Endothelial cell of umbilical vein (primary cell): ENCODE measurements at regions not wholly inside any gene's neighbourhood (a gene's known extent, or its start where the extent isn't known, plus 50 kb on each side); places are given as distances from the start of the nearest gene placed in this dataset.

ENCODE experiments used
- BruUV-seq: library from RNA; stranded (reverse); fragments of 400-500 nt; replicated peaks from 2 replicates; lab custom pipeline; 2021; lab: Mats Ljungman, UMichigan
- CTCF ChIA-PET: fragments of 300-600, 350-600 bp; sonication (Branson Sonifier 250); formaldehyde crosslinking; loops from one replicate; lab custom pipeline; 2021; ENCODE audit warnings: antibody characterized with exemption, inconsistent platforms; lab: Charles Lee
- POLR2A ChIA-PET: fragments of 300-600, 350-600 bp; sonication (Branson Sonifier 250); formaldehyde crosslinking; loops from one replicate; lab custom pipeline; 2021; ENCODE audit warnings: antibody characterized with exemption, inconsistent platforms; lab: Charles Lee
- DNase-seq: peaks from one replicate; pipeline ENCODE4 v3.0.0-alpha.2; 2011; ENCODE audit warnings: low read depth, low spot score
- FAIRE-seq: peaks from 2 replicates; lab custom pipeline; 2011; peaks lifted over from hg19 to GRCh38; lab: Jason Lieb, UNC
- H2AFZ ChIP-seq: 2 replicates; pipeline ENCODE4 v1.6.0; 2012; ENCODE audit warnings: low read depth, low read length, control low read depth, inconsistent platforms
- H3K27ac ChIP-seq: 2 replicates; pipeline ENCODE4 v1.5.1; 2011; ENCODE audit warnings: low read depth, mild to moderate bottlenecking, control low read depth, low read length, moderate library complexity; ENCODE audit not compliant: insufficient read depth
- H3K27me3 ChIP-seq, 2 experiments: 2 replicates each; pipeline versions ENCODE4 v1.6.0 to v1.6.1; 2011; ENCODE audit warnings: low read length in 2 of 2, mixed read lengths in 1 of 2; ENCODE audit not compliant: control insufficient read depth in 2 of 2, insufficient read depth in 2 of 2
- H3K36me3 ChIP-seq, 2 experiments: 2 replicates in 1 of 2; 3 replicates in 1 of 2; pipeline ENCODE4 v1.5.1; 2011; ENCODE audit warnings: low read length in 2 of 2, mild to moderate bottlenecking in 1 of 2, moderate library complexity in 1 of 2; ENCODE audit not compliant: control insufficient read depth in 2 of 2, insufficient read depth in 2 of 2; ENCODE audit errors: extremely low read depth in 1 of 2
- H3K4me1 ChIP-seq: 3 replicates; pipeline ENCODE4 v1.5.1; 2011; ENCODE audit warnings: mild to moderate bottlenecking, low read length; ENCODE audit not compliant: control insufficient read depth, insufficient read depth; ENCODE audit errors: extremely low read depth
- H3K4me2 ChIP-seq: 2 replicates; pipeline ENCODE4 v1.6.1; 2011; ENCODE audit warnings: low read length, control low read depth, mixed read lengths; ENCODE audit not compliant: insufficient read depth
- H3K4me3 ChIP-seq, 3 experiments: fragments of 200-600 bp in 1 of 3; sonication (generic), shearing (Covaris generic) in 1 of 3; replicated peaks in 1 of 3; 2 replicates each; pipeline ENCODE4 v1.5.1; 2011 to 2016; ENCODE audit warnings: control low read depth in 3 of 3, low read length in 3 of 3, mild to moderate bottlenecking in 2 of 3, inconsistent platforms in 1 of 3, low read depth in 1 of 3, moderate library complexity in 1 of 3; ENCODE audit not compliant: insufficient read depth in 1 of 3
- H3K79me2 ChIP-seq: 2 replicates; pipeline ENCODE4 v1.6.0; 2012; ENCODE audit warnings: low read length, inconsistent platforms; ENCODE audit not compliant: control insufficient read depth, insufficient read depth
- H3K9ac ChIP-seq: replicated peaks from 2 replicates; pipeline ENCODE3; 2011; ENCODE audit warnings: low read length, control low read depth; ENCODE audit not compliant: insufficient read depth; ENCODE audit errors: extremely low read depth
- H3K9me1 ChIP-seq: replicated peaks from 3 replicates; pipeline ENCODE4 v1.6.0; 2011; ENCODE audit warnings: mild to moderate bottlenecking, low read length; ENCODE audit not compliant: control insufficient read depth, insufficient read depth; ENCODE audit errors: extremely low read depth
- H3K9me3 ChIP-seq: replicated peaks from 2 replicates; pipeline ENCODE4 v1.5.1; 2012; ENCODE audit warnings: low read length, inconsistent platforms; ENCODE audit not compliant: control insufficient read depth, insufficient read depth
- H4K20me1 ChIP-seq: replicated peaks from 2 replicates; pipeline ENCODE3; 2011; ENCODE audit warnings: mild to moderate bottlenecking, low read length; ENCODE audit not compliant: control insufficient read depth, insufficient read depth; ENCODE audit errors: extremely low read depth
- FOS ChIP-seq: IDR thresholded peaks from 2 replicates; pipeline ENCODE4 v1.6.1; 2011; ENCODE audit warnings: mild to moderate bottlenecking, low read length, moderate library complexity, borderline replicate concordance; ENCODE audit not compliant: insufficient read depth
- GATA2 ChIP-seq: IDR thresholded peaks from 2 replicates; pipeline ENCODE4 v1.7.0; 2011; ENCODE audit warnings: low read depth, mild to moderate bottlenecking, moderate library complexity, mixed read lengths, low read length; ENCODE audit not compliant: insufficient read length, insufficient read depth
- JUN ChIP-seq: IDR thresholded peaks from 2 replicates; pipeline ENCODE4 v1.6.1; 2011; ENCODE audit warnings: borderline replicate concordance, low read depth; ENCODE audit not compliant: insufficient read length, insufficient read depth
- POLR2A ChIP-seq: IDR thresholded peaks from 2 replicates; pipeline ENCODE4 v1.6.1; 2012; ENCODE audit warnings: low read depth, mild to moderate bottlenecking, control low read depth, low read length
- POLR2AphosphoS5 ChIP-seq: IDR thresholded peaks from 2 replicates; pipeline ENCODE4 v1.6.1; 2012; ENCODE audit warnings: low read depth, mild to moderate bottlenecking, control low read depth, low read length, moderate library complexity; ENCODE audit not compliant: insufficient read depth
- dilution Hi-C: fragments of 300-500 bp; cut with MboI; formaldehyde crosslinking; loops from one replicate; pipeline ENCODE4 v1.15.0; 2019; ENCODE audit warnings: low sequenced_read_pairs; ENCODE audit not compliant: extremely low pct_ligation_motif_present
- intact Hi-C: fragments of 100-400 bp; cut with micrococcal nuclease; formaldehyde crosslinking; loops from one replicate; pipeline ENCODE4 v1.10.0; 2022
- TF ChIP-seq, protein P1 (sequence below), 2 donors: IDR thresholded peaks; 1 replicate in 1 of 2; 2 replicates in 1 of 2; pipeline ENCODE4 v1.5.1; 2011; ENCODE audit warnings: low read length in 2 of 2, mild to moderate bottlenecking in 2 of 2, moderate library complexity in 2 of 2, control low read depth in 1 of 2, inconsistent platforms in 1 of 2, low read depth in 1 of 2; ENCODE audit not compliant: insufficient read depth in 1 of 2; ENCODE audit errors: extremely low read depth in 1 of 2
- TF ChIP-seq, protein P2 (sequence below): IDR thresholded peaks from 2 replicates; pipeline ENCODE4 v1.6.1; 2011; ENCODE audit not compliant: insufficient read depth, insufficient read length

DNA sequence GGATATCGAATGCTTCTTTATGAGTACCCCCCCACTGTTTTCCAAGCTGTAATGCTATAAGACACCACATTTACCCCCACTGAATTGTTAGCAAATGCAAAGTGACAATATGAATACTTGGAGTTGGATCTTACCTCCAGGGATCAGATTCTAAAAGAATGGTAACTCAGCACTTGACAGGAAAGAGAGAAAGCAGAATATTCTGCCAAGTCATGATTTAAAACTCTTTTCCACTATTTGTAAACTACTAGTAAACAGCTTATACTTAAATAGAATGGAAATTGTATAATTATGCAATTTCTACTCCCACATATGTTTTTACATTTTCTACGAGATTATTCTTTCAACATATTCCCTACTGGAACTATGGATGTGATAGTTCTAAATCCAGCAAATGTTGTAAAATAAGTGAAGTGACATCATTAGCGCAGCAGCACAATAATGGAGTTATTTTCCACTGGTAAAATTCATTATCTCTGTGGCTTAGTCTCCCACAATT, 56.0 kb upstream of the TFEC start:
- no peak overlapping the region for H3K9ac ChIP-seq
- no peaks in the 10 kb centered on the region for H3K9me3 ChIP-seq
- no peaks in the 10 kb centered on the region for H4K20me1 ChIP-seq
- intact Hi-C loops (no loop called here), dilution Hi-C loops (no loop called here)
- BruUV-seq, result no TSS peak
- no peaks in the 10 kb centered on the region for H3K79me2 ChIP-seq
- no peak overlapping the region for H3K4me2 ChIP-seq
- no peaks in the 10 kb centered on the region for H3K36me3 ChIP-seq
- TF ChIP-seq POLR2AphosphoS5, result no peak
- TF ChIP-seq, protein P1, sequence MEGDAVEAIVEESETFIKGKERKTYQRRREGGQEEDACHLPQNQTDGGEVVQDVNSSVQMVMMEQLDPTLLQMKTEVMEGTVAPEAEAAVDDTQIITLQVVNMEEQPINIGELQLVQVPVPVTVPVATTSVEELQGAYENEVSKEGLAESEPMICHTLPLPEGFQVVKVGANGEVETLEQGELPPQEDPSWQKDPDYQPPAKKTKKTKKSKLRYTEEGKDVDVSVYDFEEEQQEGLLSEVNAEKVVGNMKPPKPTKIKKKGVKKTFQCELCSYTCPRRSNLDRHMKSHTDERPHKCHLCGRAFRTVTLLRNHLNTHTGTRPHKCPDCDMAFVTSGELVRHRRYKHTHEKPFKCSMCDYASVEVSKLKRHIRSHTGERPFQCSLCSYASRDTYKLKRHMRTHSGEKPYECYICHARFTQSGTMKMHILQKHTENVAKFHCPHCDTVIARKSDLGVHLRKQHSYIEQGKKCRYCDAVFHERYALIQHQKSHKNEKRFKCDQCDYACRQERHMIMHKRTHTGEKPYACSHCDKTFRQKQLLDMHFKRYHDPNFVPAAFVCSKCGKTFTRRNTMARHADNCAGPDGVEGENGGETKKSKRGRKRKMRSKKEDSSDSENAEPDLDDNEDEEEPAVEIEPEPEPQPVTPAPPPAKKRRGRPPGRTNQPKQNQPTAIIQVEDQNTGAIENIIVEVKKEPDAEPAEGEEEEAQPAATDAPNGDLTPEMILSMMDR (IDR thresholded peaks at IDR 0.05; ENCODE audit: extremely low read depth in 1 of 2, insufficient read depth in 1 of 2, low read depth in 1 of 2, low read length in 2 of 2), result no peak
- TF ChIP-seq, protein P2, sequence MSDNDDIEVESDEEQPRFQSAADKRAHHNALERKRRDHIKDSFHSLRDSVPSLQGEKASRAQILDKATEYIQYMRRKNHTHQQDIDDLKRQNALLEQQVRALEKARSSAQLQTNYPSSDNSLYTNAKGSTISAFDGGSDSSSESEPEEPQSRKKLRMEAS, result no peak
- TF ChIP-seq GATA2, result no peak
- no peak for TF ChIP-seq JUN
- no peak for TF ChIP-seq FOS
- TF ChIP-seq POLR2A, result no peak
- FAIRE-seq, result no peak
- H3K4me3 ChIP-seq, result no peak overlapping the region
- H3K27me3 ChIP-seq, result no peaks in the 10 kb centered on the region
- no peaks in the 10 kb centered on the region for H3K4me1 ChIP-seq
- ChIA-PET CTCF (no interaction called here), POLR2A (no interaction called here)
- H3K27ac ChIP-seq, result no peak overlapping the region
- no peak overlapping the region for H2AFZ ChIP-seq
- no peaks in the 10 kb centered on the region for H3K9me1 ChIP-seq
- DNase-seq, result no peak
